ENCODE measurements at regions not wholly inside any gene's neighbourhood (a gene's known extent, or its start where the extent isn't known, plus 50 kb on each side); places are given as distances from the start of the nearest gene placed in this dataset.
A peak's percentile ranks its signal among the peaks of the same experiment; 100 is the strongest.

DNA sequence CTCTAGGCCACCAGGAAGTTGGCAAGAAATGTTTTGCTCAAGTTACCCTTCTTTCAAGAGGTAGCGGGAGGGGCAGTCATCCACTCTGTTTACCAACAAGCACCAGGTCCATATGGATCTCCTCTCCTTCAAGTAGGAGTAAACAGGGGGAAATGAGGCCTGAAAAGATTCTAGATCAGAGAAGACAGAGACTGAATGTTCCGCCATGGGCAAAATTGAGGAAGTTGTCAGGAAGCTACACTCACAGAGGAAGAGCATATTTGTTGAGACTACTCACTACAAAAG is 81.6 kb downstream of the KLF15 start:
- peak; percentile 4 for DNase-seq (ENCODE audit: extremely low spot score)
- TF ChIP-seq, protein P1, sequence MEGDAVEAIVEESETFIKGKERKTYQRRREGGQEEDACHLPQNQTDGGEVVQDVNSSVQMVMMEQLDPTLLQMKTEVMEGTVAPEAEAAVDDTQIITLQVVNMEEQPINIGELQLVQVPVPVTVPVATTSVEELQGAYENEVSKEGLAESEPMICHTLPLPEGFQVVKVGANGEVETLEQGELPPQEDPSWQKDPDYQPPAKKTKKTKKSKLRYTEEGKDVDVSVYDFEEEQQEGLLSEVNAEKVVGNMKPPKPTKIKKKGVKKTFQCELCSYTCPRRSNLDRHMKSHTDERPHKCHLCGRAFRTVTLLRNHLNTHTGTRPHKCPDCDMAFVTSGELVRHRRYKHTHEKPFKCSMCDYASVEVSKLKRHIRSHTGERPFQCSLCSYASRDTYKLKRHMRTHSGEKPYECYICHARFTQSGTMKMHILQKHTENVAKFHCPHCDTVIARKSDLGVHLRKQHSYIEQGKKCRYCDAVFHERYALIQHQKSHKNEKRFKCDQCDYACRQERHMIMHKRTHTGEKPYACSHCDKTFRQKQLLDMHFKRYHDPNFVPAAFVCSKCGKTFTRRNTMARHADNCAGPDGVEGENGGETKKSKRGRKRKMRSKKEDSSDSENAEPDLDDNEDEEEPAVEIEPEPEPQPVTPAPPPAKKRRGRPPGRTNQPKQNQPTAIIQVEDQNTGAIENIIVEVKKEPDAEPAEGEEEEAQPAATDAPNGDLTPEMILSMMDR (IDR thresholded peaks at IDR 0.05; ENCODE audit: control extremely low read depth, extremely low read depth, low read depth, missing control alignments) = no peak
- POLR2A ChIA-PET = no interaction called here
- CTCF ChIA-PET = no interaction called here

DNA sequence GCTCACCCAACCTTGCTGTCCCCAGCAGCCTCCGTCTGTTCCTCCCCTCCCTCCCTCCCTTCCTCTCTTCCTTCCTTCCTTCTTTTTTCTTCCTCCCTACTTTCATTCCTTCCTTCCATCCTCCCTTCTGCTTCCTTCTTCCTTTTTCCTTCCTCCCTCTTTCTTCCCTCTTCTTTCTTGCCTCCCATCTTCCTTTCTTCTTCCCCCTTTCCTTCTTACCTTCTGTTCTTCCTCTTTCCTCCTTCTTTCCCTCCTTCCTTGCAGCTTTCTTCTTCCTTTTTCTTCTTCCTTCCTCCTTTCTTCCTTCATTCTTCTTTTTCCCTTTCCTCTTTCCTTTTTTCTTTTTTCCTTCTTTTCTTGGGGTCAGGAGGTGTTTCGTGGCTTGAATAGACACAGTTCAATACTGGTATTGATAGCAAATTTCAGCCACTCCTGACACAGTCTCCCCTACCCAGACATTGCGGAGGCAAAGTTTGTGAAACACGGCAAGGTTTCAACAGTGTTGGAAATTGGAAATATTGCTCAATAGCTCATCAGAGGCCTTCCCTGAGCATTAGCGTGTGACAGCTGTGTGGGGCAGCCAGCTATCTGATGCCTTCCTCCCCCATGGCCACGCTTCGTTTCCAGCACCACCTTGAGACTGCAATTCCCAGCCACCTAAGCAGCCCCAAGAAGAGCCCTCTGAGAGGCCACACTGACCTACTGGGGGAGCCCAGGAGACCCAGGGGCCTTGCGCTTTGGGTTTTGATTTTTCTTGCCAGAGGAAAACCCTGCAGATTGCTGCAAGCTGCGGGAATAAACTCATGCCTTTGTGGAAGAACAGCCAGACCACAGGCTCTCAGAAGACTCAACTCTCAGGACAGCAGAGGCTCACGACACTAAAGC is 82.2 kb downstream of the KLF15 start:
- CTCF ChIA-PET = no interaction called here
- TF ChIP-seq, protein P1 (IDR thresholded peaks at IDR 0.05; ENCODE audit: control extremely low read depth, extremely low read depth, low read depth, missing control alignments) = no peak
- DNase-seq (ENCODE audit: extremely low spot score) = peak; percentile 3
- POLR2A ChIA-PET = no interaction called here

DNA sequence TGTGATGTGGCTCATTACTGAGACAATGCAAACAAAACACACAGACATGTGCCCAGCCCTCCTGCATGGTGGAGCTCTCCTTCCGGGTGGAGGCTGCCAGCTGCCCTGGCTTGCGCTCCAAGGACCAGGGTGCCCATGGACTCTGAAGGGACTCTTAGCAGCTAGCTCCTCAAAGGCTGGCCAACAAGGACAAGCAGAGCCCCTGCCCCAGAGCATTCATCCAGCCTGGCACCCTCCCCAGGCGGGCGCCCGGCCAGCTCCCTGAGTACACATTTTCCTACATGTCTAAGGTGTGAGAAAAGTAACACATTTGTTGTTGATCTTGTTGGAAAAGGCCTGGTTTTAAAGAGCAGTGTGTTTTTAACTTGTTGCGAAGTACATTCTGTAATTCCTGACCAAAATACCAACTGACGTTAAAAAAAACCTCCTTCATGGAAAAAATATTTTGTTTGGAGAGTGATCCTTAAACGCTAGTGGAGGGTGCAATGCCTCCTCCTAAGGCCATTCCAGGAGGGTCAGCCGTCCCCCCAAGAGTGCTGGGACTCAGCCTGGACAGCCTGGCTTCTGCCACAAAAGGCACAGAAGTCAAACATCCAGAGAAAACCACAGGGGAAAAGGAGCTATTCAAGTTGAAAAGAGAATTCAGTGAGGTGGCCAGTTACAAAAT is 86.9 kb downstream of the KLF15 start:
- TF ChIP-seq, protein P1 (IDR thresholded peaks at IDR 0.05; ENCODE audit: control extremely low read depth, extremely low read depth, low read depth, missing control alignments) = no peak
- no peak for DNase-seq (ENCODE audit: extremely low spot score)
- POLR2A ChIA-PET = no interaction called here
- CTCF ChIA-PET = no interaction called here

DNA sequence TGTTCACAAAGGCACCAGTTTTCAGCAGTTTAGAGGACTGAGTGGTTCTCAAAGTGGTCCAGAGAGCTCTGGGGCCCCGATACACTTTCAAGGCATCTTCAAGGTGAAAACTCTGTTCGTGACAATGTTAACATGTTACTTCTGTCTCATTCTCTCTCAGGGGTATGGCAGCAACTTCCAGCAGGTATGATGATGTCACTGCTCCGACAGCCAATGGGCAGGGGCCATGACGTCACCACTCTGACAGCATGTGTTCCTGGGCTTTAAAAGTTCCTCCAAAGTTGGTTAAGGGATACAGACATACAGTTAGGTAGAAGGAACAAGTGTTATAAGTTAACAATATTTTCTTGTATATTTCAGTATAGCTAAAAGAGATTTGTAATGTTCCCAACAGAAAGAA is 87.9 kb downstream of the KLF15 start:
- ChIA-PET POLR2A (no interaction called here), CTCF (no interaction called here)
- no peak for DNase-seq (ENCODE audit: extremely low spot score)
- TF ChIP-seq, protein P1 (IDR thresholded peaks at IDR 0.05; ENCODE audit: control extremely low read depth, extremely low read depth, low read depth, missing control alignments) = no peak

DNA sequence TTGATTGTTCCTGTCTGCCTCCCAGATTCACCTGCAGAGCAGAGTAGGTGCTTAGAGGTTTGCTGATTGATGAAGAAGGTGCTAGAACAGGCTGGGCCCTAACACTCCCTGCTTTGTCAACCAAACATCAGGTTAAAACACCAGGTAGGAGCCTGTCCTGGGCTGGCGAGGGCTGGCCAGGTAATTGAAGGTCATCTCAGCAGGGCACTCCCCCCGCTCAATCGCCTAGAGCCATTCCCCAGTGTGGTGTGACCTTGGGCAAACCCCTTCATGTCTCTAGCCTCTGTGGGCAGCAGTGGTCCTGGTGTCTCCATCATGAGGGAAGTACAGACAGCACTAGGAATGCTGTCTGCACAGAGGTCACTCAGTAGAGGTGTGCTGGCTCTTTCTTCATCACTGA is 88.3 kb downstream of the KLF15 start:
- ChIA-PET POLR2A (no interaction called here), CTCF (no interaction called here)
- TF ChIP-seq, protein P1 (IDR thresholded peaks at IDR 0.05; ENCODE audit: control extremely low read depth, extremely low read depth, low read depth, missing control alignments) = no peak
- no peak for DNase-seq (ENCODE audit: extremely low spot score)

DNA sequence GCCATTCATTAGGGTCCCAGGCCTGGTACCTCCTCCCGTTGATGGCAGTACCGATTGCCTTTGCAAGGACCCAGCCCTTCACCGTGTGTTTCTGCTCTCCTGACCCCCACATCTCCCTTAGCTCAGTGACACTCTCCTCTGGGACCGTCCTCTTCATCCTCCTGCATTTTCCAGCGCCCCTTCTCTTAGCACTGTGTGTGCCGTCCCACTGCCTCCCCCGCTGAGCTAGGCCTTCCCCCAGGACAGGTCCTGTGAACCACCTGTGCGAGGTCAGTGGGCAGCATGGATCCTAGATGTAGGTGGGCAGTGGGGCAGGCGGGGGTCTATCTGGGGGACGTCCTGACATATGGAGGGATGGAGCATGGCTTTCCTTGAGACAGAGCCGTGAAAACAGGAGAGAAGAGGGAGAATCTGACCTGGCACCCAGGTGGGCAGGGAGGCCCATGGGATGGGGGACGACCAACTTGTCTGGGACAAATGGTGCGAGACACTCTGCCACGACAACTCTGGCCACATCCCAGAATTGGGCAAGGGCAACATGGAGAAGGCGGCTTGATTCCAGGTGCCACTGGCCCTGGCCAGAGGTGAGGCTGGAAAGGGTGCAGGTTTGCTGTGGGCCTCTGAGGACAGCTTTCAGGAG is 87.7 kb upstream of the ALDH1L1 start:
- TF ChIP-seq, protein P1 (IDR thresholded peaks at IDR 0.05; ENCODE audit: control extremely low read depth, extremely low read depth, low read depth, missing control alignments) = no peak
- no peak for DNase-seq (ENCODE audit: extremely low spot score)
- POLR2A ChIA-PET = no interaction called here
- CTCF ChIA-PET = no interaction called here

All from GM10248 (cell line).